HFF-Myc (cell line): ENCODE measurements at regions not wholly inside any gene's neighbourhood (a gene's known extent, or its start where the extent isn't known, plus 50 kb on each side); places are given as distances from the start of the nearest gene placed in this dataset.

Experiments
- DNase-seq: peaks from one replicate; pipeline ENCODE4 v3.0.0-alpha.2; 2011; ENCODE audit warnings: low read depth; ENCODE audit errors: extremely low read depth
- H3K4me3 ChIP-seq: replicated peaks from 2 replicates; pipeline ENCODE4 v1.5.1; 2011; ENCODE audit warnings: low read depth, mild to moderate bottlenecking, control low read depth, low read length
- CTCF ChIP-seq: IDR thresholded peaks from 2 replicates; pipeline ENCODE4 v1.5.1; 2012; ENCODE audit warnings: mild to moderate bottlenecking, low read depth, low read length, control low read depth; ENCODE audit errors: missing control alignments

GRCh38 chr11:95327273-95327948, 96.4 kb upstream of the SESN3 start:
- no peak overlapping the region for H3K4me3 ChIP-seq
- TF ChIP-seq CTCF = no peak
- no peak for DNase-seq

GRCh38 chr11:95325777-95326258, 94.8 kb upstream of the SESN3 start:
- no peak for TF ChIP-seq CTCF
- DNase-seq = no peak
- H3K4me3 ChIP-seq = no peak overlapping the region

GRCh38 chr11:95324826-95325225, 93.8 kb upstream of the SESN3 start:
- DNase-seq = no peak
- no peak overlapping the region for H3K4me3 ChIP-seq
- no peak for TF ChIP-seq CTCF

- DNase-seq = no peak
Observed at GRCh38 chr11:95322539-95322938, 91.5 kb upstream of the SESN3 start.

GRCh38 chr11:95318498-95318897, 87.5 kb upstream of the SESN3 start:
- TF ChIP-seq CTCF = no peak
- no peak overlapping the region for H3K4me3 ChIP-seq
- DNase-seq = no peak

More at GRCh38 chr11:95322539-95322938, 91.5 kb upstream of the SESN3 start:
- H3K4me3 ChIP-seq = no peak overlapping the region
- TF ChIP-seq CTCF = no peak

GRCh38 chr11:95308512-95309035, 77.6 kb upstream of the SESN3 start:
- DNase-seq = no peak
- TF ChIP-seq CTCF = no peak
- H3K4me3 ChIP-seq = no peak overlapping the region
